ENCODE measurements at regions not wholly inside any gene's neighbourhood (a gene's known extent, or its start where the extent isn't known, plus 50 kb on each side); places are given as distances from the start of the nearest gene placed in this dataset.

DNA sequence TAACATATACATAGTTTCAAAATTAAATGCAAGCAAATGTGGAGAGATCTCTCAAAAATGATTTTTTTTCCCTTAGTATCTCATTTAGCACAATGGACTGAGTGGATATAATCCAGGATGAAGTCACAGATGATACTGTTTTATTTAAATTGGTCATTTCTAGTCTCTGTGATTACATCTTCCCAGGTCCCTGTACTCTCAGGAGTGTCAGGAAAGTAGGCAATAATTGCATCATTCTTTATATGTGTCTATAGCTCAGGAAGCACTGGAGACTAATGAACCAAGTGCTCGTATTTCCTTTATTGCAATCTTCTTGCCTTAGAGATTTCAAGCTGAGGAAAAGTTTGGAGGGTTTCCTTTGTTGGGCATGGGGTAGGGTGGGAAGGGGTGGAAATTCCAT lies 309.4 kb upstream of the THRB start:
- H3K27me3 ChIP-seq (ENCODE audit: control insufficient read depth, insufficient read depth, low read length), result no peaks in the 10 kb centered on the region
- in situ Hi-C loops (cut with MboI; ENCODE audit: low sequenced_read_pairs) (no loop called here), dilution Hi-C loops (cut with HindIII; ENCODE audit: low sequenced_read_pairs, unreplicated experiment) (no loop called here), intact Hi-C loops (cut with micrococcal nuclease) (no loop called here)
- H2BK120ac ChIP-seq (ENCODE audit: low read depth, low read length), result no peak overlapping the region
- H2BK15ac ChIP-seq (ENCODE audit: low read depth, low read length), result no peak overlapping the region
- no peak overlapping the region for H2BK20ac ChIP-seq (ENCODE audit: low read depth, low read length)
- no peak overlapping the region for H4K91ac ChIP-seq (ENCODE audit: insufficient read depth, low read depth, low read length)
- DNase-seq (no peak), ATAC-seq (ENCODE audit: low read depth) (no peak)
- TF ChIP-seq FOS (IDR thresholded peaks at IDR 0.05; ENCODE audit: low read depth, low read length) (no peak), POLR2A (IDR thresholded peaks at IDR 0.05; ENCODE audit: low read depth, low read length) (no peak), CEBPB (IDR thresholded peaks at IDR 0.05; ENCODE audit: low read depth, low read length) (no peak), NFE2L2 (IDR thresholded peaks at IDR 0.05; ENCODE audit: low read depth, low read length) (no peak), RFX5 (IDR thresholded peaks at IDR 0.05; ENCODE audit: low read depth, low read length) (no peak), SMC3 (IDR thresholded peaks at IDR 0.05; ENCODE audit: low read depth, low read length) (no peak), MXI1 (IDR thresholded peaks at IDR 0.05; ENCODE audit: borderline replicate concordance, low read depth, low read length) (no peak), BHLHE40 (IDR thresholded peaks at IDR 0.05; ENCODE audit: low read depth, low read length) (no peak), CHD1 (IDR thresholded peaks at IDR 0.05; ENCODE audit: low read depth, low read length) (no peak), RAD21 (IDR thresholded peaks at IDR 0.05; ENCODE audit: low read length) (no peak), MAFK (IDR thresholded peaks at IDR 0.05; ENCODE audit: low read depth, low read length) (no peak), MAZ (IDR thresholded peaks at IDR 0.05; ENCODE audit: borderline replicate concordance, low read depth, low read length) (no peak)
- TF ChIP-seq, protein P1, sequence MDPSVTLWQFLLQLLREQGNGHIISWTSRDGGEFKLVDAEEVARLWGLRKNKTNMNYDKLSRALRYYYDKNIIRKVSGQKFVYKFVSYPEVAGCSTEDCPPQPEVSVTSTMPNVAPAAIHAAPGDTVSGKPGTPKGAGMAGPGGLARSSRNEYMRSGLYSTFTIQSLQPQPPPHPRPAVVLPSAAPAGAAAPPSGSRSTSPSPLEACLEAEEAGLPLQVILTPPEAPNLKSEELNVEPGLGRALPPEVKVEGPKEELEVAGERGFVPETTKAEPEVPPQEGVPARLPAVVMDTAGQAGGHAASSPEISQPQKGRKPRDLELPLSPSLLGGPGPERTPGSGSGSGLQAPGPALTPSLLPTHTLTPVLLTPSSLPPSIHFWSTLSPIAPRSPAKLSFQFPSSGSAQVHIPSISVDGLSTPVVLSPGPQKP (IDR thresholded peaks at IDR 0.05; ENCODE audit: borderline replicate concordance, low read depth, low read length), result no peak
- TF ChIP-seq, protein P2, sequence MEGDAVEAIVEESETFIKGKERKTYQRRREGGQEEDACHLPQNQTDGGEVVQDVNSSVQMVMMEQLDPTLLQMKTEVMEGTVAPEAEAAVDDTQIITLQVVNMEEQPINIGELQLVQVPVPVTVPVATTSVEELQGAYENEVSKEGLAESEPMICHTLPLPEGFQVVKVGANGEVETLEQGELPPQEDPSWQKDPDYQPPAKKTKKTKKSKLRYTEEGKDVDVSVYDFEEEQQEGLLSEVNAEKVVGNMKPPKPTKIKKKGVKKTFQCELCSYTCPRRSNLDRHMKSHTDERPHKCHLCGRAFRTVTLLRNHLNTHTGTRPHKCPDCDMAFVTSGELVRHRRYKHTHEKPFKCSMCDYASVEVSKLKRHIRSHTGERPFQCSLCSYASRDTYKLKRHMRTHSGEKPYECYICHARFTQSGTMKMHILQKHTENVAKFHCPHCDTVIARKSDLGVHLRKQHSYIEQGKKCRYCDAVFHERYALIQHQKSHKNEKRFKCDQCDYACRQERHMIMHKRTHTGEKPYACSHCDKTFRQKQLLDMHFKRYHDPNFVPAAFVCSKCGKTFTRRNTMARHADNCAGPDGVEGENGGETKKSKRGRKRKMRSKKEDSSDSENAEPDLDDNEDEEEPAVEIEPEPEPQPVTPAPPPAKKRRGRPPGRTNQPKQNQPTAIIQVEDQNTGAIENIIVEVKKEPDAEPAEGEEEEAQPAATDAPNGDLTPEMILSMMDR (conservative IDR thresholded peaks at IDR 0.05; ENCODE audit: low read depth, low read length), result no peak
- TF ChIP-seq, protein P3, sequence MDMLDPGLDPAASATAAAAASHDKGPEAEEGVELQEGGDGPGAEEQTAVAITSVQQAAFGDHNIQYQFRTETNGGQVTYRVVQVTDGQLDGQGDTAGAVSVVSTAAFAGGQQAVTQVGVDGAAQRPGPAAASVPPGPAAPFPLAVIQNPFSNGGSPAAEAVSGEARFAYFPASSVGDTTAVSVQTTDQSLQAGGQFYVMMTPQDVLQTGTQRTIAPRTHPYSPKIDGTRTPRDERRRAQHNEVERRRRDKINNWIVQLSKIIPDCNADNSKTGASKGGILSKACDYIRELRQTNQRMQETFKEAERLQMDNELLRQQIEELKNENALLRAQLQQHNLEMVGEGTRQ (IDR thresholded peaks at IDR 0.05; ENCODE audit: low read depth, low read length), result no peak
- no peak overlapping the region for H3K18ac ChIP-seq (ENCODE audit: low read depth, low read length)
- no peak overlapping the region for H2AFZ ChIP-seq (replicated peaks; ENCODE audit: low read length, poor library complexity)
- H4K20me1 ChIP-seq (ENCODE audit: insufficient read depth, low read length), result no peaks in the 10 kb centered on the region
- H3K56ac ChIP-seq (ENCODE audit: extremely low read depth, insufficient read depth, low read length), result no peak overlapping the region
- no peak overlapping the region for H4K5ac ChIP-seq (ENCODE audit: low read depth, low read length)
- H3K14ac ChIP-seq (replicated peaks; ENCODE audit: low read depth, low read length), result no peak overlapping the region
- H3K23ac ChIP-seq (ENCODE audit: low read depth, low read length), result no peak overlapping the region
- CTCF ChIA-PET, result no interaction called here
- no peak overlapping the region for H2BK5ac ChIP-seq (ENCODE audit: low read depth, low read length, poor library complexity, severe bottlenecking)
- H2AK5ac ChIP-seq (ENCODE audit: low read depth, low read length), result no peak overlapping the region
- no peak overlapping the region for H3K4me2 ChIP-seq (ENCODE audit: low read depth, low read length)
- no peak overlapping the region for H2AK9ac ChIP-seq (replicated peaks; ENCODE audit: low read depth, low read length, poor library complexity)
- no peaks in the 10 kb centered on the region for H3K79me1 ChIP-seq (ENCODE audit: low read depth in 1 of 2, low read length in 2 of 2)
- no peak overlapping the region for H3K27ac ChIP-seq (ENCODE audit: insufficient read depth, low read length)
- no peak overlapping the region for H3K4ac ChIP-seq (ENCODE audit: low read depth, low read length)
- POLR2A ChIA-PET (ENCODE audit: unreplicated experiment), result interaction anchor here (0.6 kb wide), 1 partner anchor 353 kb away, joined by 3 read pairs; no protein-coding TSS in a partner anchor
- H3K9me3 ChIP-seq (ENCODE audit: control insufficient read depth, insufficient read depth, low read length), result no peaks in the 10 kb centered on the region
- BruUV-seq (replicated peaks), result no TSS peak
- no peak overlapping the region for H3K4me3 ChIP-seq (ENCODE audit: insufficient read depth, low read depth, low read length)
- 50% methylated on average over 1 of the region's 1 CpG; no CpG with 5 or more reads in 1 of the 2 experiments for WGBS, 2 experiments (ENCODE audit: extremely low coverage in 2 of 2, insufficient read length in 1 of 2)
- no peaks in the 10 kb centered on the region for H3K9me1 ChIP-seq (ENCODE audit: insufficient read depth, low read length)
- no peak overlapping the region for H3K9ac ChIP-seq (ENCODE audit: low read depth, low read length)
- no peak overlapping the region for H4K8ac ChIP-seq (ENCODE audit: low read depth in 2 of 2, low read length in 2 of 2)
- no peaks in the 10 kb centered on the region for H3K4me1 ChIP-seq (ENCODE audit: control insufficient read depth, insufficient read depth, low read length)
- no peaks in the 10 kb centered on the region for H3K36me3 ChIP-seq (ENCODE audit: control insufficient read depth, insufficient read depth, low read length)
